Mammary epithelial cell (primary cell): ENCODE measurements at regions not wholly inside any gene's neighbourhood (a gene's known extent, or its start where the extent isn't known, plus 50 kb on each side); places are given as distances from the start of the nearest gene placed in this dataset.

Source experiments
- CTCF ChIP-seq, 2 donors: IDR thresholded peaks in 1 of 2; conservative IDR thresholded peaks in 1 of 2; 2 replicates each; pipeline ENCODE4 v1.5.1; 2011 to 2012; ENCODE audit warnings: inconsistent platforms in 2 of 2, low read length in 2 of 2, mild to moderate bottlenecking in 2 of 2, control low read depth in 1 of 2, low read depth in 1 of 2; ENCODE audit not compliant: insufficient read depth in 1 of 2; ENCODE audit errors: extremely low read depth in 1 of 2
- EZH2 ChIP-seq: IDR thresholded peaks from 2 replicates; pipeline ENCODE4 v1.6.1; 2012; ENCODE audit warnings: low read length, inconsistent platforms, borderline replicate concordance

- no peak for TF ChIP-seq CTCF (conservative IDR thresholded peaks at IDR 0.05 in 1 of 2, IDR thresholded peaks at IDR 0.05 in 1 of 2; ENCODE audit: extremely low read depth in 1 of 2, insufficient read depth in 1 of 2, low read depth in 1 of 2, low read length in 2 of 2)
- TF ChIP-seq EZH2 = no peak
These were observed 946.5 kb upstream of the FAM98A start for GRCh38 chr2:34545486-34546136.
